ENCODE measurements at regions not wholly inside any gene's neighbourhood (a gene's known extent, or its start where the extent isn't known, plus 50 kb on each side); places are given as distances from the start of the nearest gene placed in this dataset.

DNA sequence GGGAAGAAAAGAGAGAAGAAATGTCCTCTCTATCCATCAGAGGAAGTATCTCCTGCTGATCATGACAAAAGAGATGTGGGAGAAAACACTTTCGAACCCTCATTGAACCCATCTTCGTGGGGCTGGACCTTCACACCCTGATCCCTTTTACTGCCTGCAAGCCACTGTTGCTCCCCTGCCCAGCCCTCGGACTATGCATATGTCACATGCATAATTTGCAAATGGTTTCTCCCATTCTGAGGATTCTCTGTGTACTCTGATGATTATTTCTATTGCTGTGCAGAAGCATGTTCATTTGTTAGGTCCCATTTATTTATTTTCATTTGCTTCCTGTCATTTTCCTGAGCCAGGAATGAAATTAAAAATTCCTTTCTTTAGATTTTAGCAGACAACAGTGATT lies 64.7 kb downstream of the DNAAF9 start:
- H3K4me1 Mint-ChIP-seq (ENCODE audit: low read depth): no peaks in the 10 kb centered on the region
- no peaks in the 10 kb centered on the region for H3K27me3 Mint-ChIP-seq (ENCODE audit: low read depth)

DNA sequence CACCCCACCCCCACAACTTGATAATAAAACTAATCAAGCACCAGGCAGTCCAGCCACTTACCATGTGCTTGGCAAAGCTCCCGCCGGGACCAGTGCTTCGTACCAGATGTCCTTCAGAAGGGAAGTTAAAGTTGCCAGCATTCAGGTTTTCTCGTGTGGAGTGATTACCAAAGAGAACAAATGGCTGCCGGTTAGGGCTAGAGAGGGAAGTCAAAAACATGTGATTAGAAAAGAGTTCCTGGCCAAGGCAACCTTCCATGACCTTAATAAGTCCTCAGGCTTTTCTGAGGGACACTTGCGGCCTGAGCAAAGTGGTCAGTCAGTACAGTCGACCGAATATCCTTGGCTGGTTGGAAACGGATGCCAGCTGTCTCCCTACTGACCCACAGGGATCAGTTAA lies 67.0 kb downstream of the DNAAF9 start:
- no peaks in the 10 kb centered on the region for H3K27me3 Mint-ChIP-seq (ENCODE audit: low read depth)
- H3K9me3 Mint-ChIP-seq (ENCODE audit: low read depth): no peaks in the 10 kb centered on the region
- TF ChIP-seq, protein P1, sequence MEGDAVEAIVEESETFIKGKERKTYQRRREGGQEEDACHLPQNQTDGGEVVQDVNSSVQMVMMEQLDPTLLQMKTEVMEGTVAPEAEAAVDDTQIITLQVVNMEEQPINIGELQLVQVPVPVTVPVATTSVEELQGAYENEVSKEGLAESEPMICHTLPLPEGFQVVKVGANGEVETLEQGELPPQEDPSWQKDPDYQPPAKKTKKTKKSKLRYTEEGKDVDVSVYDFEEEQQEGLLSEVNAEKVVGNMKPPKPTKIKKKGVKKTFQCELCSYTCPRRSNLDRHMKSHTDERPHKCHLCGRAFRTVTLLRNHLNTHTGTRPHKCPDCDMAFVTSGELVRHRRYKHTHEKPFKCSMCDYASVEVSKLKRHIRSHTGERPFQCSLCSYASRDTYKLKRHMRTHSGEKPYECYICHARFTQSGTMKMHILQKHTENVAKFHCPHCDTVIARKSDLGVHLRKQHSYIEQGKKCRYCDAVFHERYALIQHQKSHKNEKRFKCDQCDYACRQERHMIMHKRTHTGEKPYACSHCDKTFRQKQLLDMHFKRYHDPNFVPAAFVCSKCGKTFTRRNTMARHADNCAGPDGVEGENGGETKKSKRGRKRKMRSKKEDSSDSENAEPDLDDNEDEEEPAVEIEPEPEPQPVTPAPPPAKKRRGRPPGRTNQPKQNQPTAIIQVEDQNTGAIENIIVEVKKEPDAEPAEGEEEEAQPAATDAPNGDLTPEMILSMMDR (IDR thresholded peaks at IDR 0.05): no peak
- DNase-seq (ENCODE audit: low spot score): no peak
- H3K4me1 Mint-ChIP-seq (ENCODE audit: low read depth): no peaks in the 10 kb centered on the region
- H3K27ac Mint-ChIP-seq (ENCODE audit: unreplicated experiment): no peak overlapping the region
- peaks cover 34% of the 10 kb centered on the region for H3K36me3 Mint-ChIP-seq (ENCODE audit: low read depth)
- no peak overlapping the region for H3K4me3 Mint-ChIP-seq (ENCODE audit: unreplicated experiment)

More for the DNA sequence above, 64.7 kb downstream of the DNAAF9 start:
- no peak overlapping the region for H3K4me3 Mint-ChIP-seq (ENCODE audit: unreplicated experiment)
- H3K9me3 Mint-ChIP-seq (ENCODE audit: low read depth): no peaks in the 10 kb centered on the region
- DNase-seq (ENCODE audit: low spot score): no peak
- H3K36me3 Mint-ChIP-seq (ENCODE audit: low read depth): peaks cover 31% of the 10 kb centered on the region
- TF ChIP-seq, protein P1 (IDR thresholded peaks at IDR 0.05): no peak
- H3K27ac Mint-ChIP-seq (ENCODE audit: unreplicated experiment): no peak overlapping the region

DNA sequence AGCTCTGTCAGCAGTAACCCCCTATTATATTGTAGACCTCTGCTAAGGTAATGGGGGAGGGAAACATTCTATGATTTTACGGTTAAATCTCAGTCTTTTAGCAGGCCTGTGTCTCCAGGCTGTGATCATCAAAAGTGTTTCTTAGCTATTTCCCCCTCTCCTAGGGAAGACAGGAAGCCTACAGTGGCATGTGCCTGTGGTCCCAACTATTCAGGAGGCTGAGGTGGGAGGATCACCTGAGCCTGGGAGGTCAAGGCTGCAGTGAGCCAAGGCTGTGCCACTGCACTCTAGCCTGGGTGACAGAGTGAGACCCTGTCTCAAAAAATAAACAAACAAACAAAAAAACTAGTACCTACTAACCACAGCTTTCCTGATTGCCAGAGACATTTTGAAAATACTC lies 67.9 kb downstream of the DNAAF9 start:
- no peak for DNase-seq (ENCODE audit: low spot score)
- H3K27ac Mint-ChIP-seq (ENCODE audit: unreplicated experiment): peak overlapping the region; percentile 5
- H3K27me3 Mint-ChIP-seq (ENCODE audit: low read depth): no peaks in the 10 kb centered on the region
- TF ChIP-seq, protein P1 (IDR thresholded peaks at IDR 0.05): no peak
- peaks cover 38% of the 10 kb centered on the region for H3K36me3 Mint-ChIP-seq (ENCODE audit: low read depth)
- H3K9me3 Mint-ChIP-seq (ENCODE audit: low read depth): no peaks in the 10 kb centered on the region
- no peak overlapping the region for H3K4me3 Mint-ChIP-seq (ENCODE audit: unreplicated experiment)
- no peaks in the 10 kb centered on the region for H3K4me1 Mint-ChIP-seq (ENCODE audit: low read depth)

DNA sequence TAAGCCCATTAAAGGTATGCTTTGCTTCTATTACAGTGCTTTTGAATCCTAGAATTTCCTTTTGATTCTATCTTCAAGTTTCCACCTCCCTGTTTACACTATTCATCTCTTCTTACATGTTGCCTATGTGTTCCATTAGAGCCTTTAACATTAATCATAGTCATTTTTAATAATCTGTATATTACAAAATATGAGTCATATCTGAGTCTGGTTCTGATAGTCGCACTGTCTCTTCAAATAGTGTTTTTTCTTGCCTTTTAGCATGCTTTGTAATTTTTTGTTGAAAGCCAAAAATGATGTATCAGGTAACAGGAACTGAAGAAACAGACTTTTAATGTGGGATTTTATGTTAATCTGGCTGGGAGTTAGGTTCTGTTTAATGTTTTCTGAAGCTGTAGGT lies 68.4 kb downstream of the DNAAF9 start:
- no peaks in the 10 kb centered on the region for H3K27me3 Mint-ChIP-seq (ENCODE audit: low read depth)
- H3K27ac Mint-ChIP-seq (ENCODE audit: unreplicated experiment): no peak overlapping the region
- TF ChIP-seq, protein P1 (IDR thresholded peaks at IDR 0.05): no peak
- H3K4me1 Mint-ChIP-seq (ENCODE audit: low read depth): no peaks in the 10 kb centered on the region
- no peak overlapping the region for H3K4me3 Mint-ChIP-seq (ENCODE audit: unreplicated experiment)
- H3K36me3 Mint-ChIP-seq (ENCODE audit: low read depth): peaks cover 43% of the 10 kb centered on the region
- no peaks in the 10 kb centered on the region for H3K9me3 Mint-ChIP-seq (ENCODE audit: low read depth)
- no peak for DNase-seq (ENCODE audit: low spot score)

DNA sequence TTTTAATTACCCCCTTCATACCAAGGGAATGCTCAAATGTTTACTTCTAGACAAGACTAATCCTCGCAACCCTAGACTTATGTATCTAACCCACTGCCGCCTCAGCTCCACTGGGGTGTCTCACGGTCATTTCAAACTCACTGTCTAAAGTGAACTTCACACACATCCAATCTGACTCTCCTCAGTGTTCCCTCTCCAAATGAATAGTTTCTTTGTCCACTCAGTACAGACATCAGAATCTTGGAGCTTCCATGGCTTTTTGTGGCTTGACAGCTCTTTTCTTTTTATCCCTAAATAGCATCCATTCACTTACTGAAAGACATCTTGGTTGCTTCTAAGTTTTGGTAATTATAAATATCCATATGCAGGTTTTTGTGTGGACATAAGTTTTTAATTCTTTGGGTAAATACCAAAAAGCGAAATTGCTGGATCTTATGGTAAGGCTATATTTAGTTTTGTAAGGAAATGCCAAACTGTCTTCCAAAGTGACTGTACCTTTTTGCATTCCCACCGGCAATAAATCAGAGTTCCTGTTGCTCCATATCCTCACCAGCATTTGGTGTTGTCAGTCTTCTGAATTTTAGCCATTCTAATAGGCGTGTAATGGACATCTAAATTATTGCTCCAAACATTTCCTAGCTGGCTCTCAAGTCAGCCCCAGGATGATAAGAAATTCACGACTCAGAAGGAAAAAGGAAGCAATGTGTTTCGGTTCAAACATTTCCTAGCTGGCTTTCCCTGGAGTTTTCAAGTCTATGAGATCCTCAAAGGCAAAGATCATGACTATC lies 73.1 kb downstream of the DNAAF9 start:
- Mint-ChIP-seq H3K4me3 (ENCODE audit: unreplicated experiment) (no peak overlapping the region), H3K36me3 (ENCODE audit: low read depth) (peaks cover 48% of the 10 kb centered on the region), H3K4me1 (ENCODE audit: low read depth) (no peaks in the 10 kb centered on the region), H3K27ac (ENCODE audit: unreplicated experiment) (no peak overlapping the region), H3K27me3 (ENCODE audit: low read depth) (no peaks in the 10 kb centered on the region), H3K9me3 (ENCODE audit: low read depth) (no peaks in the 10 kb centered on the region)
- DNase-seq (ENCODE audit: low spot score): no peak
- TF ChIP-seq, protein P1 (IDR thresholded peaks at IDR 0.05): no peak
